Inflammatory macrophage treated with lipopolysaccharide for 1 hour (primary cell): ENCODE measurements at regions not wholly inside any gene's neighbourhood (a gene's known extent, or its start where the extent isn't known, plus 50 kb on each side); places are given as distances from the start of the nearest gene placed in this dataset.

ENCODE experiments used
- DNase-seq, 2 donors: peaks; one replicate each; pipeline ENCODE4 v3.0.0-alpha.2; 2020 to 2022

DNA sequence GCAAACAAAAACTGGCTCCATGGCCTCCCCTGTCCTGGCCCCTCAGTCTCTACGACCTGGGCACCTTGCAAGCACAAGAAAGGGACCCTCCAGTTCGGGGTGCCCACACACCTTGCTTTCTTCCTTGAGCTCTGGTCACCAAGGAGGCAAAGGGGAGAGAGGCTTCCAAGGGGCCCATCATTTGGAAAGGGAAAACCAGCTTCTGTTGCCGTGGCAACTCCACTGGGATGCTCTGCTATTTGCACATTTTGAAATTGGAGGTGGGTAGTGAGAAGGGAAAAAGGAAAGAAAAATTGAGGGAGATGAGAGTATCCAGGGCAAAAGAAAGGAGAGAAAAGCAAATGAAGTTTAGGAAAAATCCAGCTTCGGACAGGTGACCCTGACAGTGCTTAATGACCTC is 388.4 kb downstream of the SHANK2 start:
- DNase-seq = no peak

DNA sequence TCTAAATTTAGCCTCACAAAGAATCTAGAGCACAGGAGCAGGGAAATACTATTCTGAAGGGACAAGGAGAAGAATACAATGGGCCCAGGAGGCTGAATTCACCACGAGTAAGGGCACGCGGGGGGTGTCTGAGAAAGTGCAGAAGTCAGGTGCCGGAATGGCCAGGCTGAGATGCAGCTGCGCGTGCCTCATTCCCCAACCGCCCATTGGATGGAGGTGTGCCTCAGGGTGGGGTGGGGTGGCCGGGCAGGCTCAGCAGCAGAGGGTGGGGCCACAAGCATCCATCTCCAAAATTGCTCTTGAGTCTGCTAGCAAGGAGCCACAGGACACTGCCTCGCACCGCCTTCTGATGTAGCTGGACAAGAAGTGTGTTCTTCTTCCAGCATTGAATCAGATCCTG is 387.0 kb downstream of the SHANK2 start:
- no peak for DNase-seq

DNA sequence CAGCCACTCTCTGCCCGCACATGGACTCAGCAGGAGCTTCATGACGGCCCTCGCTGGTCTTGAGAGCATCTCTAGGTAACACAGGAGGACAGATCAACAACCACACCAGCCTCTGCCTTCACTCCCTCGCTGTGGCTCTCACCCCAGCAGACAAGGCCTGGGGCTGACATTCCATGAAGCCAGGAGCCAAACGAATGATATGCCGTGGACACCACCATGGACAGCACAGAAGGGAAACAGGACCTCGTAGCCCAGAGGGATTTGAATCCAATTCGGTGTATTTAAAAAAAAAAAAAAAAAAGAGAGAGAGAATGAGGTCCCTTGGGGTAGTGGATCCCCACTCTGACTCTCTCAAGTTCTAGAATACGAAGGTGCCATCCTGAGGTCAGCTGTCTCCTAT is 385.5 kb downstream of the SHANK2 start:
- DNase-seq = no peak

DNA sequence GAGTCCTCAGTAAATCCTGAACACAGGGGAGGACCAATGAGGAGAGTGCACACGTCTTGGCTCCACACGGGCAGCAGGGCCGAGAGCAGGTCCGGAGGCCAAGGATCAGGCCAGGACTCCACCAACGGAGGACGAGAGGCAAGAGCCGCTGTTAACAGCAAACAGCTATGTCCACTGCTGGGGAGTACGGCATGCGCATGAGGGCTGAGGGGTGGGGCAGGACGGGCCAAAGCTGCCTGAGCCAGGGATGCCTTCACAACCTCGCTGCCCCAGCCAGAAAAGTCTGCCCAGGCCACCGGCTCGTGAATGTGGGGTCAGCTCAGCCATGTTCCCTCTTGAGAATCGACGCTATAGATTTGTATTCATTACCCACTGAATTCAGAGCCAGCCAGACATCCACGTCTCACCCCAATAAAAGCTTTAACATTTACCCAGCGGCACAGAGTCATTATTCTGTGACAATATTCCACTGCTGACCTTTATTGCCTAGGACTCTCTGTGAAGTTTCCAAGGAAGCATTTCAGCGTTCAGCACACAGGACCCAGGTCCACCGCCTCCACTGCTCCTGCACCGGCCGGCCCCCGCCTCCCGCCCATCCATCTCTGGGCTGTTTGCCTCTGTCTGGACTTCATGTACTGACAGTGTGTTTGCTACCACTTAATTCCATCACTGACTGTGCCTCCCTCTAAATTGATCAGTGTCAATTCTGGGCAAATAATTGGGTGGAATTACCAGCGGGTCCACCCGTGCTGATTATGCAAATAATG is 384.9 kb downstream of the SHANK2 start:
- DNase-seq = no peak

DNA sequence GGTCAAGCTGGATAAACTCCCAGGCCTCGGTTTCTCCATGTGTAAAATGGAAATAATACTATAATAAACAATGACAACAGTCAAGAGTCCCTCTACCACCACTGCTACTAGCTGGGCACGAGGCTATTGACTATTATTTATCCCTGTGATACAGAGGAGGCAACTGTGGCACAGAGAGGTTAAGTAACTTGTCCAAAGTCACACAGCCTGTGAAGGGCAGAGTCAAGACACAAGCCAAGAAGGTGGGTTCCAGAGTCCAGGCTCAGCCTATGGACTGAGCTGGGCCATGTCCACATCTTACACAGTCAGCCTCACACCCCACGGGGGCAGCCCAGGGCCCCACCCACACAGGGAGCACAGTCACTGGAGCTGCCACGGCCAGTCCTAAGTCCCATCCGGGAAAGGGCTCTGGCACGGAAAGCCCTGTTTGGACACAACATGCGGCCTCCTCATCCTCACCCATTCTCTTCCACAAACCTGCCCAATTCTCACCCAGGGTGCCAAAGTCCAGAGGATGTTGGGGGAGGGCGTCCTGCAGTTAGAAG is 384.0 kb downstream of the SHANK2 start:
- no peak for DNase-seq

GRCh38 chr11:70869054-70869453 is 383.3 kb downstream of the SHANK2 start:
- no peak for DNase-seq

DNA sequence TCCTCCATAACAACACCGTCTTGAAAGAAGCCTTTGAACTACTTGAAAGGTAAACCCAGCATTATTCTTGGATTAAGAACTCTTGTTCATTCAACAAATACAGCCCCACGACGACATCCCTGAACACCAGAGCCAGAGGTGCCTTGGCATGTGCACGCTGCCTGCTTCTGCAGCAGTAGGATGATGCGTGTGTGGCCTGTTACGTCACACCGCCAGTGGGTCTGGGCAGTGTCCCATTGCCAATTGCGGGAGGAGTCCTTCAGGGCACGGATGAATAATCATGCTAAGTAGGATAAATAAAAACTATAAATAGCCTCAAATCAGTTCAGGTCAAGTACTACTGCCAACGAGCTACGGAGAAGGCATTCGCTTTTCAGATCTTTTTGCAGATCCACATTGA is 380.5 kb downstream of the SHANK2 start:
- no peak for DNase-seq

DNA sequence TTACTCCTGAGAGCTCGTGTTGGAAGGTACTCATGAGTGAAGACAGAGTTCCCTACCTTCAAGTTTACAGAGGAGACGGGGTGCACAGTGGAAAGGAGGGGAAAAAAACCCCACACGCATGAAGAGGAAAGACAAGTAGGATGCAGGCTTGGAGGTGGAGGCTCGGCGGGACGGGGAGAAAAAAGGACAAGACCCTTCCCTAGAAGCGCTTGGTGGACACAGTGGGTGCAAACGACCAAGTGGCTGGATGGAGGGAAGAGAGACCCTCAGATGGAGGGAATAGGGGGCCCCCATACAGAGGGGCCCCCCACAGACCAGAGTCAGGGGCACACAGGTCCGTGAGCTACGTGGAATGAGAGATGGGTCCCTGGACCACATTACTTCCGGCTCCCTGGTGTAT is 380.1 kb downstream of the SHANK2 start:
- no peak for DNase-seq

DNA sequence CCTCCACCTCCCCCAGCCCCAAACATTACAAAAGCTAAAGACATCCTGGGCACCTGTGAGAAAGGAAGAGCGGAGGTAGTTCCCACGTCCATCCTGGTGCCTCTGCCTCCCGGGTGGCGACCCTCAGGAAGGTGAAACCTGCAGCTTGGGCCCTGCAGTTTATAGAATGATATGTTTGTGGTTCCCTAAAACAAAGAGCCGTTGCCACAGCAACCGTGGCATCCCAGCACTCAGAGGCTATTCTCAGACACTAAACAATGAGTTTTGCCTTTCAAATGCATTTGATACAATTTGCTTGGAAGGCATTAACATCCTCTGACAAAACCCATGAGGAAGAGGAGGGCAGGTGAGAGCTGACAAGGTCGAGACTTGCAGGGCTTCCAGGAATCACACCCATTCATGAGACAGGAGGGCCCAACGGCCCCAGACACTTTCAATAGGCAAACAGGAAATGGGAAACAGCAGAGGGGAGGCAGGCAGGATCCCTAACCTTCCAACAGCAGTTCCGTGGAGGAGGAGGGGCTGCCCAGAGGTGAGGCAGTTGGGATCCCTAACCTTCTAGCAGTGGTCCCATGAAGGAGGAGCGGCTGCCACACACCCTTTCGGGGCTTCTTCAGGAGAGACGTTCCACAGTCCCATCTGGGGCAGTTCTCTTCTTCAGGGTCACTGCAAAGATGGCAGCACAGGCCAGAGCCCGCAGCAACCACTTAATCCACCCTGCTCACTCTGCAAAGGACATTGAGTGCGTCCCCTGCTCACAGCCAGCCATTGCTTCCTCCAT is 379.2 kb downstream of the SHANK2 start:
- DNase-seq = no peak

DNA sequence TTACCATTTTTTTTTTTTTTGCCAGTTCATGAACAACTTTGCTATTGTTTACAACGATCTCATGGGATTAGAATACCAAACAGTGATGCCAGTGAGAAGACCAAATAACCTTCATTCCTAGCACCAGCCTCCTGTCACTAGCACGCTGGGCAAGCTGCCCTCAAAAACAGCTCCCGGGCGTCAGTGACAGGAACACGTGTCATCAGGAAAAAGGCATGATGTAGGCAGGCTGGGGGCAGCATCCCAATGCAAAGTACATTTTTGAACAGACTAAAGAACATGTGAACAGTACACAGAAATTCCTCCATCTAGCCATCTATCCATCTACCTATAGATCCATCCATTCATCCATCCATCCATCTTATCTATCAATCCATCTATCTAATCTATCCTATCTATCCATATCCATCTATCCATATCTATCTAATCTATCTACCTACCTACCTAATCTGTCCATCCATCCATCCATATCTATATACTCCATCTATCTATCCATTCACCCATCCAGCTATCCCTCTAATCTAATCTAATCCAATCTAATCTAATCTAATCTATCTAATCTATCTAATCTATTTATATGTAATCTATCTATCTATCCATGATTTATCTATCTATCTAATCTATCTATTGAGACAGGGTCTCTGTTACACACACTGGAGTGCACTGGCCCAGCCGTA is 378.5 kb downstream of the SHANK2 start:
- no peak for DNase-seq

GRCh38 chr11:70876685-70877084 is 375.7 kb downstream of the SHANK2 start:
- no peak for DNase-seq

DNA sequence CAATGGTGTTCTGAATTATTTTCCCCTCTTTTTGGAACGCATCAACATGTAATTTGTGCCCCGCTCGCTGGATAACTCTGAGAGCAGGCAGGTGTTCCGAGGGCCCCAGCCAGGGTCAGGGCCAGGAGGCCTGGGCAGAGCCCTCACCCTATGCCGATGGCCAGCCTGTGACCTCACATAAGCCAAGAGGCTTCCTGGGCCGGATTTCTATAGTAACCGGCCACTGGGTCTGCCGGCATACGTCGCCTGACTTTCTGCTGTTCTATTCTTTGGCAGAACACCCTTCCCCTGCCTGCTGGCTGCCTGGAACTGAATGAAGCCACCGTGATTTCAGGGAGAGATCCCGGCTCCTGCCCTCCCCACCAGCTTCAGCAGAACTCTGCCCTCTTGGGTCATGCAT is 375.2 kb downstream of the SHANK2 start:
- DNase-seq = no peak

- no peak for DNase-seq
These were observed 374.0 kb downstream of the SHANK2 start for GRCh38 chr11:70878366-70878765.

- no peak for DNase-seq
These were observed 372.6 kb downstream of the SHANK2 start for GRCh38 chr11:70879601-70880285.

GRCh38 chr11:70880416-70880815 is 372.0 kb downstream of the SHANK2 start:
- DNase-seq = no peak

DNA sequence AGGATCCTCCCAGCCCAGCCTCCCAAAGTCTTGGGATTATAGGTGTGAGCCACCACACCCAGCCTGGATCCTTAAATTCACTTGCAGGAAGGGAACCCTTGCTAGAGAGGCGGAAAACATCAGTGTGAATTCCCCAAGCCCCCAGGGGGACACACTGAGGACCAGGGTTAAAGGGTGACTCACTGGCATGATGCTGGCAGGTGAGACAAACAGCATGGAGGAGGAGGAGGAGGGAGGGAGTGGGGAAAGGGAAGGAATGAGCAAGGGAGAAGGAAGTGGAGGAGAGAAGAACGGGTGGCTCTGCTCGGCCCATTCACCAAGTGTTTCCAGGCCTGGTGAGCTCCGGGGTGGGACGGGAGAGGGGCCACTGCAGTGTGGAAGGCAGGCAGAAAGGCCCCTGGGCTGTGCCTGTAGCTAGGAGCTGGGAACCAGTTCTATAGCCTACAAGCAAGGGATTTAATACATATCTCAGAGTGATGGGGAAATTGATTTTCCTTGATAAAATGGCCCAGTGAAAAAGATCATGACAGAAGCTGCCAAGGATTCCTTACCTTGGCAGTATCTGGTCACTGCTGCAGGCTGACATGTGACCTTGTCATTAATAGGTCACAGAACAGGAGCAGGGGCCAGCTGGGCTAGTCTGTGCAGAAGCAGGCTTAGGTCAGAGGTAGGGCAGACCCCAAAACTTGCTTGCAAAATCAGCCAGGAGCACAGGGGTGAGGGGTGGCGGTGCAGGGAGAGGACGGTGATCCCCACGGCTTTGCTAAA is 370.2 kb downstream of the SHANK2 start:
- no peak for DNase-seq

- no peak for DNase-seq
These were observed 369.7 kb downstream of the SHANK2 start for GRCh38 chr11:70882716-70883085.

DNA sequence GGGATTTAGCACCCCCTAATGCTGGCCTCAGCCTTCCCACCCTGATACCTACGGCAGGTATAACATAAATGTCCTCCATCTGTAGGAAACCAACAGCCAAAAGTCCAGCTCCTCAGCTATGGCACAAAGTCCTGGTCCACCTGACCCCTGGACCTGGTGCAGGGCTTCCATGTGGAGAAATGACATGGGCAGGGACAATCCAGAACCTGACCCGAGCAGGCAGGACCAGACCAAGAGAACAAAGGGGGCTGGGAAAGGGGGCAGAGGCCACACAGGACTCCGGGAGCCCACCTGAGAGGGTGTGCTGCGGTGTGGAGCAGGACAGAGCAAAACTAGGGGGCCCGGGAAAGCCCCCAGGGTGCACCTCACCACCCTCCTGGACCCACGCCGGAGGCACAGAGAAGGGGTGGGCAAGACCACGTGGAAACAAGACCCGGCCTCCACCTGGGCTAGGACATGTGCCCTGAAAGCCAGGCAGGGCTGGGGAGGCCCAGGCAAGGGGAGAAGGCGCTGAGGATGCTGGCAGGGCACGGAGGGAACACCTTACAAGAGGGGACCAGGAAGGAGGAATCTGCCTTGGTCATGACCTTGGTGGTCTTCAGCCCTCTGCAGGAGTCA is 368.9 kb downstream of the SHANK2 start:
- DNase-seq = no peak

GRCh38 chr11:70883973-70884623 is 368.3 kb downstream of the SHANK2 start:
- DNase-seq = no peak

DNA sequence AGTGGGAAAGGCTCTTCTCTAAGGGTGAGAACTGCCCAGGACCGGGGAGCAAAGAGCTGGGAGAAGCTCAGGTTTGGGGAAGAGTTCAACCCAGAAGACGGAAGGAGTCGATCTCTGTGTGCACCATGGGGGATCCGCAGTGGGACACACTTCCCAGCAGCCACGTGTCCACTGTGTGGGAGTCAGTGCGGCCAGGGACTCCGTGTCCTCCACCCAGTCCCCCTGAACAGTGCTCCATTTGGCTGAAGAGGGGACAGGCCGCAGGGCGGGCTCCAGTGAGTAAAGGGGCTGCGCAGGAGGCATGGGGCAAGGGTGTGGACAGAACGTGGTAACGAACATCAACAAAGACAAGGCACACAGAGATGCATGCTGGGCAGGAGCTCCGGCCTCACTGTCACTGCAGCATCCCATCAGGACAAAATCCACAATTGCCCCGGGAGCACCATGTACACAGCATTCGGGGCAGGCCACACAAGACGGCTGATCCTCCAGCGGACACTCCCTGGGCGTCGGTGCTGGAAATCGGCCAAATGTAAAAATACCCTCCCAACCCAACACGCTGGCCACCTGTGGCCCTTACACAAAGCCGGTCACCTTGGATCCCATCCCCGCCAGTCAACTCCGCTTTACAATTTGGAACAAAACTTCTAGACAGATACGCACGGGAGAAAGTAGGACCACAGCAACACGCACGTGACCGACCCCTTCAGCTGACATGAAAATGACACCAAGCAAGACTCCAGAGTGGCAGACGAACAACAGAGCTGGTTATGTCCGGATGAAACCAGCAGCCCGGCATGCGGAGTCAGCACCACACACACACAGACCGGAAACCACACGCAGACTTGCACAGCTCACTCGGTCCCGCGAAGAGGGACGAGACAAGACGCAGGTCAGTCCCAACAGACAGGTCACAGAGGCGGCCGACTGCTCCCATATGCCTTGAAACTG is 366.8 kb downstream of the SHANK2 start:
- no peak for DNase-seq
